Esophagus mucosa (tissue), 1 donor: ENCODE measurements at regions not wholly inside any gene's neighbourhood (a gene's known extent, or its start where the extent isn't known, plus 50 kb on each side); places are given as distances from the start of the nearest gene placed in this dataset.

Experiments used
- ATAC-seq: fragments of 200-7000 bp; cut with Tn5 transposase; one replicate; pipeline ENCODE4 v1.9.1; 2020
- donor health status: DM: yes; HTN: yes; CAD: no.

GRCh38 chr14:87712396-87713090 lies 280.4 kb downstream of the GALC start:
- ATAC-seq = no peak

GRCh38 chr14:87705439-87705896 lies 287.5 kb downstream of the GALC start:
- no peak for ATAC-seq

GRCh38 chr14:87698481-87698880 lies 294.5 kb downstream of the GALC start:
- ATAC-seq = no peak

- no peak for ATAC-seq
Measured at GRCh38 chr14:87696485-87696884, 296.5 kb downstream of the GALC start.

- ATAC-seq = no peak
Measured at GRCh38 chr14:87691042-87691881, 301.7 kb downstream of the GALC start.

- no peak for ATAC-seq
Measured at GRCh38 chr14:87690076-87690613, 302.8 kb downstream of the GALC start.

GRCh38 chr14:87688524-87688923 lies 304.5 kb downstream of the GALC start:
- ATAC-seq = no peak

- no peak for ATAC-seq
Measured at GRCh38 chr14:87687420-87687819, 305.6 kb downstream of the GALC start.

- ATAC-seq = no peak
Measured at GRCh38 chr14:87686746-87687145, 306.2 kb downstream of the GALC start.

- ATAC-seq = no peak
Measured at GRCh38 chr14:87679866-87680265, 313.1 kb downstream of the GALC start.

- no peak for ATAC-seq
Measured at GRCh38 chr14:87678624-87679023, 314.4 kb downstream of the GALC start.

- no peak for ATAC-seq
Measured at GRCh38 chr14:87676814-87677437, 316.1 kb downstream of the GALC start.

GRCh38 chr14:87667659-87668058 lies 325.3 kb downstream of the GALC start:
- no peak for ATAC-seq

- no peak for ATAC-seq
Measured at GRCh38 chr14:87656315-87656714, 336.7 kb downstream of the GALC start.

- ATAC-seq = no peak
Measured at GRCh38 chr14:87652278-87652677, 340.7 kb downstream of the GALC start.

GRCh38 chr14:87644689-87645088 lies 348.3 kb downstream of the GALC start:
- no peak for ATAC-seq

GRCh38 chr14:87643005-87643404 lies 350.0 kb downstream of the GALC start:
- no peak for ATAC-seq

GRCh38 chr14:87640553-87640952 lies 352.4 kb downstream of the GALC start:
- no peak for ATAC-seq

GRCh38 chr14:87638196-87638595 lies 354.8 kb downstream of the GALC start:
- no peak for ATAC-seq

GRCh38 chr14:87635442-87635841 lies 357.5 kb downstream of the GALC start:
- ATAC-seq = no peak

GRCh38 chr14:87632796-87633195 lies 360.2 kb downstream of the GALC start:
- ATAC-seq = no peak

- ATAC-seq = no peak
Measured at GRCh38 chr14:87630846-87631245, 362.1 kb downstream of the GALC start.

GRCh38 chr14:87629788-87630187 lies 363.2 kb downstream of the GALC start:
- no peak for ATAC-seq
